HUDEP-2 (cell line): ENCODE measurements at regions not wholly inside any gene's neighbourhood (a gene's known extent, or its start where the extent isn't known, plus 50 kb on each side); places are given as distances from the start of the nearest gene placed in this dataset.

ENCODE experiments used
- DNase-seq, 76 experiments: peaks; one replicate each; lab custom pipeline; 2025; ENCODE audit not compliant: unreplicated experiment in 76 of 76; lab: John Stamatoyannopoulos, UW

DNA sequence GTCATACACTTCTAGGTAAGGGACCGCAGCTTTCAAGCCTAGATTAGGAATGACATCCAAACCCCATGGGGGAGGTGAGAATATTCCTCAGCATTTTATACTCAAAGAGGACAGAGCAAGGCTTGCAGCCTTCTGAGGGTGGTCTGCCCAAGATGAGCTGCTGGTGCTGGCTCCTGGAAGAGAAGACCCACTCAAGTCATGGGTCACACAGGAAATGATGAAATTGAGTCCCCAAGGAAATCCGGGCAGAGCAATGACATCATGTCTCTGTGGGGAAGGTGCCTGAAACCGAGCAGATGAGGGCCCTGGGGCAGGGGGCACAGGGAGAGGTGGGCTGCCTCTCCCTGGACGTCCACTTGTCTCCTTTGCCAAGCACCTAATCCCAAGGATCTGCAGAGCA is 468.7 kb downstream of the TSHZ3 start:
- DNase-seq: no peak

DNA sequence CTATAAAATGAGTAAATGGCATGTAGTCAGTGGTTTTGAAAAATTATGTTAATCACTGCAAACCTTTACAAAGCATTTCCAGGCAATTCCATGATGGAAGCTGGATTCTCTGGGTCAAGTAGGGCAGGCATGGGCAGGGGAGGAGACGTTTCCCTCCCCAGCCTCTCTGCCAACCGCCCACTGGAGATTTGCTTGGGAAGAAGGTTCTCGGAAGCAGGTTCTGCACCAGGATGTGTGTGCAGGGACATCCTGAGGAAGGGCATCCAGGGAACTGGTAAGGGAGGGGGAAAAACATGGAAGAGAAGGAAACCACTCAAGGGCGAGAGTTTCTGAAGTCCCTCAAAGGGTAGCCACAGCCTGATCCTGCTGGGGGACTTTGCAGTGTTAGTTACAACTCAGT is 469.1 kb downstream of the TSHZ3 start:
- no peak for DNase-seq

DNA sequence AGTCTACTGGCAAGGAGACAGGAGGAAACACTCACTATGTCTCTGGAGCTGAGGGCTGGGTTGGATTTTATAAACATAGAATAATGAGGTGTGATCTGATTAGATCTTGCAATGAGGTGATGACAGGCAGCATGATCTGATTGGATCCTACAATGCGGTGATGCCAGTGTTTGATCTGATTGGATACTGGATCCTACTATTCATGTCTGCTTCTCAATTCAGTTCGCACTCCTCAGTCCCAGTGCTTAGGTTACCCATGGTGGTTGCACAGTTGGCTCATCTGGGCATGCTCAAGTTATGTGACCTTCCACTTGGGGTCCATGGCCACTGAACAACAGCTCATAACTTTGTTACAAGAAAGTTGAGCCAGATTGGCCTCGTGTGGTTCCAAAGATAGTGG is 469.5 kb downstream of the TSHZ3 start:
- DNase-seq: no peak

DNA sequence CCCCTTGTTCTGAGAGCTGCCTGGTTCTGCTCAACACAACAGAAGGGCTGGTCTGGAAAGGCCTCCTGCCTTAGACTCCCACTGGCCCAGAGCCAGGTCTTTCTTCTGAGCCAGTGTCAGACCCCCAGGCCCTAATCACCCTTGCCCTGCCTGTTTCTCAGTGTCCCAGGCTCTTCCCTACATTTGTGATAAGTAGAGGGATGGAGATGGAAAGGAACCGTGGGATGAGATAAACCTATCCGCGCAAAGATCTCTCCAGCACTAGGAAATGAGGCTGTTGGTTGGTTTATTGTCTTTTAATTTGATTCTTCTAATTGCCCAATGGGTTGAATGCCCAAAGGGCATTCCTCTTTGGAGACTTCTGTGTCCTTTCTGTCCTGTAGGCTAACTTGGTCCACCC is 470.0 kb downstream of the TSHZ3 start:
- DNase-seq: no peak

DNA sequence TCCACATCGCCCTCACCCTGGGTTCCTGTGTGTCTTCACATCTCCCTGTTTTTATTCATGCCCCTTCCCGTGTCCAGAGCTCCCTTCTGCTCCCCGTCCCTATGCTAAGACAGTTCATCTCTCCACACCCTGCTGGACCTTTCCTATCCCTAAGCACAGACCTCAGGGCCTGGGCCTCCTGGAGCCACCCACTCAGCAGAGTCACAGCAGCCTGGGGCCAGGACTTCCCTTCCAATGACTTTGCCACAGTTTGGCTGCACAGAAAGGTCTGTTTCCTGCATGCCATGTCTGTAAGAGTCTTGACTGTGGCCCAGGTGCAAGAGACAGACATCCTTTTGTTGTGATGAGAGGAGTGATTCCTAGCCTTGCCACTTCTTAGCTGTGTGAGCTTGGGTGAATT is 470.7 kb downstream of the TSHZ3 start:
- DNase-seq: no peak

DNA sequence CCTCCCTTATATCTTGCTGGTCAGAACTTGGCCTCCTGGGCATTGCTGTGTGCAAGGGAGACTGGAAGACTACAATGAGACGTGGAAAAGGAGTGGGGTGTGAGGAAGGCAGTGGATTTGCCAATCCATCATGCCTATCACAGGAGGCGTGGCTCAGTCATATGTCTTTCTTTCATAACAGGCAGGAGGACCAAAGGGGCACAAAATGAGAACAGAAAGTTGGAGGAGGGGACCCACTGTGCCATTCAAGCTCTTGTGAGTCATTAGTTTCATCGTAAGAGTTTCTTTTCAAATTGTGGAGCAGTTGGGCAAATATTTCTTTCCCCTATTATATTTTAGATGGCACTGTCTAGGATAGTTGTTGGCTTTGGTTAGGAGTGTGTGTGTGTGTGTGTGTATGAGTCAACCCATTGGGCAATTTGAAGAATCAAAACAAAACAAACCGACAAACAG is 471.5 kb downstream of the TSHZ3 start:
- DNase-seq: no peak

DNA sequence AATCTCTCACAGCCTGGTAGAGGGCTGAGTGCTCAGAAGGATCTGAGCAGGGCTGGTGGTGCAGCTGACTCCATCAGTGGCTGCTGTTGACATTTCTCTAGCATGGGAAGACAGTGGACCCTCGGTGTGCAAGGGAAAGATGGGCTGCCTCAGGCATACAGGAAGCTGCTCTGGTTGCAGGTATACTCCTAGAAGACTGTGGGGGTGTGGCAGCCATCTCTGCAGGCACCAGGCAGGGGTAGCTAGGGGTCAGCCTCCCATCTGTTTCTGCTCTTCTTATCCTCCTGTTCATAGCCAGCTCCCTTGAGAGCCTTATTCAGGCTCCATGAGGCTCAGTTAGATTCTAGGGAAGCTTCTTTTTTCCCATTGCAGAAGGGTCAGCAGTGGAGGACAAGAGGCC is 475.5 kb downstream of the TSHZ3 start:
- no peak for DNase-seq

DNA sequence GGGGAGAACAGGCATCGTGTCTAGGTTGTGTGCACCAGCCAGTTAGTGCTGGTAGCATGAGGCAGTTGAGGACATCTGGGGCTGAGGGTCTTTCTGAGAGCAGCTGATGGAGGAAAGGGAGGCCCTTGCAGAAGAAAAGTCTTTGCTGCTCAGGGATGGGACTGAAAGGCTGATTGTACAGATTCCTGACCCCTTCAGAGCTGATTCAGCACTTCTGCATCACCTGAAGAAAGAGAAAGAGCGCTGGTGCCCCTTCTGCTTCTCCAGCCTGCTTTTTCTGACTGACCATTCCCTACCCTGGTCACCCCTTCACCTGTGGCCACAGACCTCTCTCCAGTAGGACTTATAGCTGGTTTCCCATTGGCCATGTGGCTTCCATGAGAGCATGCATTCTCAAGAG is 476.2 kb downstream of the TSHZ3 start:
- DNase-seq: no peak

DNA sequence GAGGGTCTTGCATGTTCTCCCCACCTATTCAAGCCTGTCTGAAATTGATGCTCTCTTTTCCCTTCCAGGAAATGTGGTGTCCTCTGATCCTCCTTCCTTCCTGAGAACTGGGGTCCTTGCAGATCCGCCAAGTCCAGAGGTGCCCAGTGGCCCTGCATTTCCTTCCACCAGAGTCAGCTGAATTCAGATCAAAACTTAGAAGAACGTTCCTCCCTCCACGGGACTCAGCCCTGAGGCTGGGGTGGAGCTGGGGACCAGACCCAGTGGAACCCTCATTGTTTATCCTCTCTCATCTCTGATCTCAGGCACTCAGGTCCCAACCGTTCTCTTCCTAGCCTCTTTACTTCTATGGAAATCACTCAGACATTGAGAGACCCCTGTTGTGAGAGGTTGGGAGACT is 477.3 kb downstream of the TSHZ3 start:
- DNase-seq: no peak

DNA sequence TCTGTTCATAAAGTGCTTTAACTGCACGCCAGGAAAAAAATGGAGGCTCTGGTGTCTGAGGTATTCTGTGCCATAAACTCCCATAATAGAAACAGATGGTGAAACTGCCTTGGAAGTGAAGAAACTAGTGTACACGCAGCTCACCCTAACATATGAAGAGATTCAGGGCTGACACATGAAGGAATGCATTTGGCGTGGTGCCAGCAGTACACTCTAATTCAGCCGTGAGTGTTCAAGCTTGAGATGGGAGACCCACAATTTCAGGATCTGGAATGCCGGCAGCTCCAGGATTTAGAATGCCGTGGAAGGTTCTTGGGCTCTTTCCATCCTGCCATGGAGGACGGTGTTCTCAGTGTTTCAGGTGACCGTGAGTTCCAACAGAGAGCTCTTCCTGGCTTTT is 478.4 kb downstream of the TSHZ3 start:
- DNase-seq: no peak

DNA sequence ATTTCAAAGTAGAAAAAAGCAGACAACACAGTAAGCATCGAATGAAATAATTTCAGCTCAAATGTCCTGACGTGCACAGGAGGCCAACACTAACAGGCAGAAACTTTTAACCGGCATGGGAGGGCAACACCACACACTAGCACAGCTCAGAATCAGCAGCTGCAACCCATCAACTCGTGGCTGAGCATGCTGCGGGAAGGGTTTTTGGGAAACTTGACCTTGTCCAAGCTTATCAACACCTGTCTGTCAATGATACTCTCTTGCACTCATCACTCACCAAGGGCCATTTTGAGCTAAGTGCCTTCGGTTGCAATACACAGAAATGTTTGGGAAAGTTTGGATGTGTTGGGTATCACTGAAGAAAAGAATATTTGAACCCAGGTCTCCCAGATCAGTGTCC is 483.7 kb downstream of the TSHZ3 start:
- DNase-seq: no peak

DNA sequence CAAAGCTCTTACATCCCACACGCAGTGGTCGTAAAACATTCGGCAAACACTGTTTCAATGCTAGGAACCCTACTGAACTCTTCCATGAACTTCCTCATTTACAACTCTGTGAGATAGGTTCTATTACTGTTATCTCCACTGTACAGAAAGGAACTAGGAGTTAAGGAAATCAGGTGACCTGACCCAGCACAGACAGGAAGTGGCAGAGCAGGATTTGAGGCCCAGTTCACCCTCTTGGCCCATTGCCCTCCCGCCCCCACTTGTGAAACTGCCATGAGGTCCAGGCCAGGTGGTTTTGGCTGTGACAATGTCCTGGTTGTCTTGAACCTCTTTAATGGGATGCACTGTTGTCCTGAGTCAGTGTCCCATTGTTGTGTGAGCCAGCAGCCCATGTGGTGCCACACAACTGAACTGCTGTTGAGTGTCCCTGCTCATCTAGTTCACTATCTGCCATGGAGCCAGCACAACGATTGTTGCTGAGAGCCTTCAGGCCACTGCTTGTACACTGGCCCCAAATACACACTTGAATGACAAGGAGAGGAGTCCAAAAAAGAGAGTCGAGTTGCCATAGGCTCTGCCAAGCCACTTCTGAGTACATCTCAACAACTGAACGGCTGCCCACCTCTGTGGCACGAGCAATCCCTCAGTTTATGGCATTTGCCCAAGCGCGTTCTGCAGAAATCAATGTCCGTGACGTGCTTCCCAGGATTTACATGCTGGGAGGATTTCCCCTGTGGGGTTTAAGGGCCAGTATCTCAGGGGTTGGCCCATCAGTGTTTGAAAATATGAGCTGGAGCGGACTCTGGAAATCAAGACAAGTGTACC is 484.6 kb downstream of the TSHZ3 start:
- DNase-seq: peak in 38 of 76 experiments; percentile 3 to 63 (median 24)

DNA sequence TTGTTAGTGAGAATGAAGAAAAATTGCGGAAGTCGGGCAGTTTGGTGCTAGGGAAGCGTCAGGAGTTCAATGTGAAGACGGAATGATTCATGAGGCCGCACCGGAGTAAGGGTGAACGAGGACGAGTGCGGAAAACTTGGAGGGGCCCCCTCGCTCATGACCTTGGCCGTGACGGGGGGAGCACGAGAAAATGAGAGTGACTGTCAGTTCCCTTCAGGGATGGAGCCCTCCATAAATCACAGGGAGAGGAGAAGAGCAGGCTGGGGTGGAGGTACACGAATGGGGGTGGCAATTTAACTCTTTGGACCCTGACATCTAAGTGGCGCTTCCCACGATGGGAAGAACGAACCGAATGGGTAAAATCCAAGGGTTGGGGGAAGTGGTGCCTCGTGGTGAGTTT is 486.4 kb downstream of the TSHZ3 start:
- DNase-seq: no peak

DNA sequence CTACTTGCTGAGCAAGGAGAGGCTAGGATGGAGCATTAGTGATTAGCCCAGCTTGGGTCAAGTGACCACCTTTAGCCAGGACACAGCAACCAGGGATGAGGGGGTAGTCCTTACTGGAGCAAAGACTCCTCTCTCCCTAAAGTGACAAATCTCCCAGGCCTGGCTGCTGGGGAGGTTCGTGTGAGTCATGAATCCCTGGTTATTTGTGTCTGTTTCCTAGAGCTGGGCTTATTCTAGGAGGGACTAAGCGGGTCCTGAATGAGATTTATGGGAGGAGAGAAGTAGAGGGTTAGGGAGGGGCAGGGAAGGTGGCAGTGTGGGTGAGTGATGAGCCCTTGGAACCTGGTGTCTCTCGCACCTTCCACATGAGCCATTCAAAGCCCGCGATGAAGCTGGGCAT is 487.3 kb downstream of the TSHZ3 start:
- DNase-seq: no peak

DNA sequence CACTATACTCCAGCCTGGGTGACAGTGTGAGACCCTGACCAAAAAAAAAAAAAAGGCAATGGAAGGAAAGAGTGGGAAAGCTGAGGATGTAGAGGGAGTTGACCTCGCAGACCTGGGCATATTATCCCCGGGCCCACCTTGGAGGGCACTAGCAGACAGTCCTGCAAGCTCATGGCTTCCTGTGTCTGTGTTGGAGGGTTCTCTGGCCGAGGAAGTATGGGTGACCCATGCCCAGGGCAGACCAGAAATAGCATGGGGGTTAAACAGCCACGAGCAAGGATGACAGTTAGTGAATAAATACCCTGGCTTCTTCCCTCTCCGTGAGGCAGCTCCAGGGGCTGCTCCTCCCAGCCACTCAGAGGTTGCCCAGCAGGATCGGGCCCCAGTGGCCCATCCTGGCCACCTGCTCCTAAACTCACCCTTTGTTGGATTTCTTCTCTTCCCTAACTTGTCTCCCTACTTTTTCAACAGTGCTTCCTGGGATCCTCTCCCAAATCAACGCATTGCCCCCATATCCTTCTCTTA is 485.8 kb downstream of the ZNF536 start:
- no peak for DNase-seq

DNA sequence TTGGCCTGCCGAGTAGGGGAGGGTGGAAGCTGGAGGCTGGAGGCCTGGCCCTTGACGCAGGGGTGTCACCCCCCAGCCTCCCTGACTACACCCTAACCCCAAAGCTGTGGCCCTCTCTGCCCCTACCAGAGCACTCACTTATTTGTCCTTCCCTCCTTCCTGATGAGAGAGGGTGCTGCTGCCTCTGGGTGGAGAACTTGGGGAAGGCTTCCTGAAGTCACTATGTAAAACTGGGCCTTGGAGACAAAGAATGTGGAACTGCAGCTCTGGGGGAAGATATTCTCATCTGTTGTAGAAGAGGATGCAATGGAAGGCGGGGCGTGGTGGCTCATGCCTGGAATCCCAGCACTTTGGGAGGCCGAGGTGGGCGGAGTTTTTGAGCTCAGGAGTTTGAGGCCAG is 485.2 kb downstream of the ZNF536 start:
- no peak for DNase-seq

DNA sequence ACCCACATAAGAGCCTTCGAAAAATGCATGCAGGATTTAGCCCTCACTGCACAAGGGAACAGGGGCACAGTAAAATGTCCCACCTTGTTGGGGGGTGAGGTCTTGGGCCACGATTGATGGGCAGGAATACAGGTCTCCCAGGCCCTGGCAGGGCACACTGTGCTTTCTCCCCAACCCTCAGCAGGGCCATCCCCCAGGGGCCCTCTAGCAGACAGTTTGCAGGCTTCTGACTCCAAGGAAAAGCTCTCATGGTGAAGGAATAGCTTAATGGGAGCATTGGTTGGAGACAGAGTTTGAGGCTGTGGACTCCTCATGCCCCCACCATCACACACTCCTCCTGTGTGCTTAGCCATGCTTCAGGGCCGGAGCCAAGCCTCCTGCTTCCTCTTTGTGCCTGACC is 484.6 kb downstream of the ZNF536 start:
- DNase-seq: no peak

DNA sequence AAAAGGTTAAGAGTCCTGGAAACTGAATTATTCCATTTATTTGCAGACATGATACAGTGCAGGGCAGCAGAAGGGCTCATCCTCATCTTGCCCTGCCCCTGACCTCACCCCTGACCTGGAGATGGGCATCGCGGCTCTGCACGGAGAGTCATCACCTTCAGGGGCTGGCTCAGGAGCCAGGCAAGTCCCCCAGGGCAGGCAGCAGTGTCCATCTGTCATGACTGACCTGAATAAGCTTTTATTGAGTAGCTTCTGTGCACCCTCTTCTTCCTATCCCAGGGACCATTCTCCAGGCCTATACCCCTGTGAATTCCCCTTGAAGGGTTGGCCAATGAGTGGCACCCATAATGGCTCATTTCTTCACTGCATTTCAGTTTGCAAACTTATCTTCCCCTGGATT is 484.2 kb downstream of the ZNF536 start:
- DNase-seq: no peak

DNA sequence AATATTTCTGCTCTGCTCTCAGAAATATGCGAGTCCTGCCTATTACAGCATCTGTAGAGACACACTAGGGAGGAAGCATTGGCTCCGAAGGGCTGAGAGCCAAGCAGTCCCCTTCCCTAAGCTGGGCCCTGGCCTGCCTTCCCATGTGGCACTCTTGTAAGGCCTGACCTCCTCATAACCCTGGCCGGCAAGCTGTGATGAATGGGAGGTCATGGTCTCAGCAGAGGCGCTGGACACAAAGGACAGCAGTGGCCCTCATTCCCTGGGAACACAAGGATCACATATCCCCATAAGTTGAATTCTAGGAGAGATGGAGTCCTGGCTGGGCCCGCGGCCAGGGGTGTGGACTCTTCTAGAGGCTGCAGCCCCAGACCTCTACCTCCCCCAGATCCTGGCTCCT is 483.3 kb downstream of the ZNF536 start:
- no peak for DNase-seq

DNA sequence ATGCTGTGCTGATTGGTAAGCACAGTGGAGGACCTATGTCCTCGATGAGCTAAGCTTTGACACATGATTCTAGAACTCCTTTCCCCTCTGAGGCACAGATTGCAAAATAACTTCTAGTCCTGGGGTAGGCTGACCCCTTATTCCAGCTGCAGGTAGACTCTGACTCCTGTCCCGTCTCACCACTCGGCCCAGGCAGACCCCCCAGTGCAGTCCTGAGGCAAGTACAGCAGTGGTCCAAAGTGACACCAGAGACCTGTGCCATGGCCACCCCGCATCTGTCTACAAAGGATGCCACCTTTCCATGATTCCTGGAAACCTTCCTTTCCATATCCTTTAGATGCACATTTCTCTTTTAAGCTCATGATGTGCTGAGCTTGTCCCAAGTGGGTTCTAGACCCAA is 482.5 kb downstream of the ZNF536 start:
- DNase-seq: no peak

DNA sequence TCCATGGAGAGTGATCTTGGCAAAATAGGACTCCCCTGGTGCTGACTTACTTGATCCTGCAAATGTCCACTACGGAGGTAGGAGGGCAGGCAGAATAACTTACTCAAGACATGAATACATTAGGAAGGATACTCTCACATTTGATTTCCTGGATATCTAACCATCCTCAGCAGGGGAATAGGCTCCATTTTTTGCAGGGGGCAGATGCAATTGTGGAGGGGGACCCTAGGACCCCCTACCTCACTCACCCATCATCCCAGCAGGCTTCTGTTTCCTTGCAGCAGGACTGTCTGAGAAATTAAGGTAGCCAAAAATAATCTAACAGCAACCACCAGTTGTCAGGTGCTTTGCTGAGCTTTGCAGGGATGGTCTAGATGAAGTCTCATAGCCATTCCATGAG is 482.0 kb downstream of the ZNF536 start:
- DNase-seq: no peak

DNA sequence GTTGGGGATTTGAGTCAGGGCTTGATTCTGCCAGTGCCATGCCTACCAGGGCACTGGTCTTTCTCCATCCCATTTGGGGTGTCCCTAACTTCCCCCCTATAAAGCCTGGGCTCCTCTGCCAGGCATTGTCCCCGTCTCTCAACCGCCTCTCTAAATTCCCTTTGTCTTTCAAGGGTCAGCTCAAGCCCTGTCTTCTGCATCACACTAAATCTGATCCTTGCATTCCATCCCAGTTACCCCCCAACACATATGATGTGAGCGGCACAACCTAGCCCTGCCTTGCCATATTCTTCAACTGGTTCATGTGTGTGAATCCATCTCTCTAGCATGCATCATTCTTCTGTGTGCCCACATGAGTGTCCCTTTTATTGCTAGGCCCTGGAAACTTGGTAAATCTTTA is 480.9 kb downstream of the ZNF536 start:
- no peak for DNase-seq

DNA sequence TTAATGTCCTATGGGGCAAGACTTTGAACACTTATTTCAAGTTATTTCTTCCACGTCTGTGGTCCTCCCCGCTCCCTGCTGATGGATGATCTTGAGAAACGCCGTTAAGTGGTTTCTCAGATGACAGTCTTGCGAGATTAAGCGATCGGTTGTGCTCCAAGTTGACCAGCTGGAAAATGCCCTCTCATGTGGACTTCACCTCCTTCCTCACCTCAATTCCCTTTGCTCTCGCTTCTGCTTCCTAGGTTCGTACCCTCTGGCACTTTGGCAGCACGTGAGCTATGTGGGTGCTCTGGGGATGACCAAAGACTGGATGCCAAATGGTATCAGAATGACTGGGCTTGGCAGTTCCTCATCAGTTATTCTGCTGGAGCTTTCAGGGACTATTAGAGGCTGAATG is 480.0 kb downstream of the ZNF536 start:
- no peak for DNase-seq
